Stimulated activated CD8-positive, alpha-beta memory T cell treated with anti-CD3 and anti-CD28 coated beads, Interleukin-12 subunit alpha, Interleukin-12 subunit beta, amount 100 ng/mL, for 24 hours (primary cell): ENCODE measurements at regions not wholly inside any gene's neighbourhood (a gene's known extent, or its start where the extent isn't known, plus 50 kb on each side); places are given as distances from the start of the nearest gene placed in this dataset.

Experiments
- DNase-seq: peaks from one replicate; pipeline ENCODE4 v3.0.0-alpha.2; 2020; ENCODE audit errors: extremely low read depth

GRCh38 chr3:43866529-43867353 lies 176.0 kb downstream of the ABHD5 start:
- DNase-seq: no peak

DNA sequence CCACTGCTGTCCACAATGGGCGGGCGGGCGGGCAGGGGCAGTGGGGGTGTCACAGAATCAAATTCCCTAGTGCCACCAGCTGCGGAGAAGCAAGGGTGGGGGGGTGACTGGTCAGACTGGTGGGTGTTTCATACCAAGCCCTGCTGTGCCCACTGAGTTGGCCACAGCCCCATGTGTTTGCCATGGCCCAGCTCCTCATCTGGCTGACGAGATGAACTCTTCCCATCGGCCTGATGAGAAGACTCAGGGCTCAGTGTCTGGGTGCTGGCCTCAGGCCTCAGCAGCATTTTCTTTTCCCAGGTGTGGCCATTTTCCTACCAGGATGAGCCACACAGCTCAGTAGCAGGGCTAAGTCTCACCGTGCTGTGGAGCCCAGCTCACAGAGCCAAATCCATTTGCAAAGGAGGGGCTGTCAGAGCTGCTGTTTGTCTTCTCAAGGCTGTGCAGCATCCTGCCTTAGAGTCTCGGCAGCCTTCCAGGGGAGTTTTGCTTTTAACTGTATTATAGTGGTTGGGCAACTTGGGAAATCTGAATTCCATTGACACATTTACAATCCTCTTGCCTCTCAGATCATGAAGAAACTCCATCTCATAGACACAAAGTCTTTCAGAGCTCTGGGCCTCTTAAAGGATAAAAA lies 176.8 kb downstream of the ABHD5 start:
- DNase-seq: no peak

GRCh38 chr3:43869491-43869890 lies 178.8 kb downstream of the ABHD5 start:
- DNase-seq: no peak

DNA sequence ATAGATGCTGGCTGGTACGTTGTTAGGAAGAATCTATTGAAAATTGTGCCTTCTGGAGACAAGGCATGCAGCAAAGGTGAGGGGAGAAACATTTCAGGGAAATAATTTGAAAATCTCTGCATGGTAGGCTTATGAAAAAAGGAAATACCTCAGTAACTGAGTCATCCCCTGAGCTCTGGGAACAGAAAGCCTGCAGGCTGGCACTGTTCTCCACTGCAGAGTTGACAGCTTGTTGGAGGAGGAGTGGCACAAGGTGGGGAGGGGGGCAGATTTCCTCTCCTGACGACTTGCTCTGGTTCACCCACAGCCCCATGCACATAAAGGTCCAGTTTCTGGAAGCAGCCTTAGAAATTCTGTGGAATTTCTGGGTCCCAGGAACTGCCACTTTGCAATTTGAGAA lies 179.4 kb downstream of the ABHD5 start:
- no peak for DNase-seq

GRCh38 chr3:43870844-43871626 lies 180.3 kb downstream of the ABHD5 start:
- no peak for DNase-seq

DNA sequence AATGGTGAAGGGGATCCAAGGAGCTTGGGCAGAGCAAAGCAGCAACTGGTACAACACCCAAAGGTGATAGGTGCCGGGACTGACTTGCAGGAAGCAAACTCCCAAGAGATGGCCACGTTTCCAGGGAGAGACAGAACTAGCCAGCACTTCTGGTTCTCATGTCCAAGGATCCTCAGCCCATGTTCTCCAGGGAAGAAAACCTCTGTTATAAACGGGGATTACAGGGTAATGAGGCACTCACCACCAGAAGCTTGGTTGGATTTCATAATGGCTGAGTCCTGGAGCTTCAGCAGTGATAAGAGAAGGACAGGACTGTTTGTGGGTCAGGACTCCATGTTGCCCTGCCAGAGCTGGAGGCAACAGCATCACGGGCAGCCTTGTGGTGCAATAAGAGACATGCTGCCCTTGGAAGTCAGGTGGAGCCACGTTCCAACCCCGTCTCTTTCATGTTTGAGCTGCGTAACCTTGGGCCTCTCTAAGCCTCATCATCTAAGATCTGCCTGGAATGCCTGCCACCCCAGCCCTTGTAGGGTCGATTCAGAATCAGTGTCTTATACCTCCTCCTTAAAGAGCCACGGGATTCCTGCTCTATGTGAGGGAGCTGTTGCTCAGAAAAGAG lies 181.0 kb downstream of the ABHD5 start:
- DNase-seq: no peak

GRCh38 chr3:43872301-43872700 lies 181.6 kb downstream of the ABHD5 start:
- DNase-seq: no peak

- DNase-seq: no peak
Measured at GRCh38 chr3:43872901-43873300, 182.2 kb downstream of the ABHD5 start.

GRCh38 chr3:43873723-43874122 lies 183.0 kb downstream of the ABHD5 start:
- DNase-seq: no peak

DNA sequence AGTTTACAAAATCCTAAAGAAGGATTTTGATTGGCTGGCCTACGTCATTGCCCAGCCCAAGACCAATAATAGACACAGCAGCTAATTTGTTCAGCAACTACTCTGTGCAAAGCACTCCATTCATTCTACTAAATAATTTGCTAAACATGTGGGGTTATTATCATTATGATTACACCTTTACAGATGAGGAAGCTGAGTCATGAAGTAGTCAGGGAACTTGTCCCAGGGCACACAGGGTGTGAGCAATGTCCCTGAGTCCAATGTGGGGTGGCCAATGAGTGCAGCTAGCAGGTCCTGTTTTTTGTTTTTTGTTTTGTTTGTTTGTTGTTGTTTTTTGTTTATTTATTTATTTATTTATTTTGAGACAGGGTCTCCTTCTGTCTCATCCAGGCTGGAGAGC lies 183.6 kb downstream of the ABHD5 start:
- DNase-seq: no peak

- DNase-seq: no peak
Measured at GRCh38 chr3:43874731-43875130, 184.0 kb downstream of the ABHD5 start.

DNA sequence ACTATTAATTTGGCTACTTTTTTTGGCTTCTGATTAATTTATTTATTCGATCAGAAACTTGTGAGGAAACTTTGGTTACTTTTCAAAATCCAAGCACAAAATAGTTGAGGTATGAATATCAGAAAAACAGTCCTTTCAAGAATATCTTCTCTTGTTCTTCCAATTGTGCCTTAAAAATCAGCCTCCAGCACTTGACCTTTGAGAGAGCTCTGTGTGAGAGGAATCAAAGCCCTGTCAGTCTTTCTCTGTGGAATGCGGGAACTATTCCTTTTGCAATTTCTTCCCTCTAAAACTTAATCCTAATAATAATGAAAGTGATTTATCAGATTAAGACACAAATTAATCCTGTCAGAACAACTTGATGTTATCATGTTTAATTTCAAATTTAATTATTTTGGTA lies 185.9 kb downstream of the ABHD5 start:
- no peak for DNase-seq

DNA sequence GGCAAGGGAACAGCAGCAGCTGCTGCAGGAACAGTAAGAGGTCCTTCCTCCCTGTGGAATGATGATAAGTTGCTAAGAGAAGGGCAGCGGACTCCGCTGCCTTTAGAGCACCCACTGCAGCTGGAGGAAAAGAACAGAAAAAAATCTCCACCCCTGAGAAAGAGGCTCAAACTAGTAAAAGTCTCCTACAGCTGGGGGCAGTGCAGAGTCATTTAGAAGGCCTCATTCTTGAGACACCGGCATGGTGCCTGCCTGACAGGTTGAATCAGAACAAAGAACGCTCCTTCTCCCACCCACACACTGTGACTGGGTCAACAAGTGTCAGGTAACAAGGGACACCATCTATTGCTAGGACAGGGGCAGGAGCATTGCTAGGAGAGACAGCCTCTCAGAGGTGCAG lies 188.4 kb downstream of the ABHD5 start:
- DNase-seq: no peak

- DNase-seq: no peak
Measured at GRCh38 chr3:43882976-43883680, 192.4 kb downstream of the ABHD5 start.

- no peak for DNase-seq
Measured at GRCh38 chr3:43883729-43884396, 193.1 kb downstream of the ABHD5 start.

- DNase-seq: no peak
Measured at GRCh38 chr3:43884581-43884980, 193.8 kb downstream of the ABHD5 start.

DNA sequence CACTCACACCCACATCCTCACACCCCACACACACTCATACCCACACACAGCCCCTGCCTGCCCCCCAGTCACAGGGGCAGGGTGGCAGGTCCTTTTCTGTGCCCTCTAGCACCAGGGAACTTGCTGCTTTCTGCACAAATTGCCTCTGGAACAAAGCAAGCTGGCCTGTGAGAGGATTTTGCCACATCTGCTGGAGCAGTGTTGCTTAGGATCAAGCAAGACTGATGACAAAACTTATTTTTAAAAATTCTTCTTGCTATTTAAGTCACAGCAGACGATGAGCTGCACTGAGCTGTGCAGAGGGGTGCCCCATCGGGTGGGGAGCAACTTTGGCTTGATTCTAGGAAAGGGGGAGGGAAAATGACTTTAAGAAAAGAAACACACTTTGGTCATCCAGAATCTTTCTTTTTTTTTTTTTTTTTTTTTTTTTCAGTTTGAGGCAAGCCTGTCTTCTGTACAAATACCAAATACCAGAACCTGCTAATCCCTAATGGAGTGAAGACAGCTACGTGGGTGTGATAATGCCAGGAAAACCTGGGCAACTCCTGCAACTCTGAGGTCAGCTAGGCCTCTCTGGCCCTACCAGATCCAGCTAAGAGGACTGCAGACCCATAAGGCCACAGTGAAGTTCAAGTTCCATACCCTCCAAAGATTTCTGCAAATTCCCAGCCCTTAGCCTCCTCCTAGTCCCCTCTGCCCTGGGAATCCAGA lies 195.3 kb downstream of the ABHD5 start:
- DNase-seq: no peak

DNA sequence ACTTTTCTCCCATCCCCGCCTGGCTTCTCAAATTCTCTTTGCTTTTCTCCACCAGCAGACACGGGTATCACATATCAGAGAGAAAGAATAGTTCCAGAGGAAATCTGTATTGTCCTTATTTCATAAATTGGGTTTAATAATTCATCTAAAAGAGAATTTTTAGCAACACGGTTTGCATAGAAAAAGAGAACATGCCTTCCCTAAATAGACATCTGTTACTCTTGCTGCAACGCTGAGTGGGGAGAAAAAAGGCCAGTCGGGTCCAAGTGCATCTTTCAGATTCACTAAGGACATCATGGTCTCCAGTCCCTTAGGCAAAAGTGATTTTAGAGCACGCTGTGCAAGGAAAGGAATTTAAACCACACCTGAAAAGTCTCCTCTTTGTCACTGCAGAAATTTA lies 201.3 kb downstream of the ABHD5 start:
- DNase-seq: no peak

DNA sequence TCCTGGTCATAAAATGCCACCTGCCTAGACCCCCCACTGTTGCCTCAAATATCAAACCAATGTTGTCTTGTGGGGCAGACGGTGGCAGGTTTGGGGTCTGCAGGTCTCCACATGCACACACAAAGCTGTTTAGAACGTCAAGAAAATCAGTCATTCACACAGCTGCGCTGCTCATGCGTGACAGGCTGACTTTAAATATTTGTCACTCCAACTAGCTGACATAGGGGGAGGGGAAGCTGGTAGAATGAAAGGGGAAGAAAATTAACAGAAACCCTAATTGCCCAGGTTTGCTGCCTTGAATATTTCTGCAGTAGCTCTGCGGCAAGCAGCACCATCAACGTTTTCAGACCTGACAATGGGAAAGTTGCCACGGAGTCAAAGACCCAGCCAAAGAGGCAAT lies 201.8 kb downstream of the ABHD5 start:
- no peak for DNase-seq

GRCh38 chr3:43893727-43894126 lies 203.0 kb downstream of the ABHD5 start:
- DNase-seq: no peak
